GM21737 (cell line): ENCODE measurements at regions not wholly inside any gene's neighbourhood (a gene's known extent, or its start where the extent isn't known, plus 50 kb on each side); places are given as distances from the start of the nearest gene placed in this dataset.

ENCODE experiments used
- ATAC-seq: cut with Tn5 transposase; IDR thresholded peaks from one replicate; pipeline ENCODE4 v1.9.1; 2021; ENCODE audit warnings: mild to moderate bottlenecking, moderate library complexity; ENCODE audit not compliant: unreplicated experiment

DNA sequence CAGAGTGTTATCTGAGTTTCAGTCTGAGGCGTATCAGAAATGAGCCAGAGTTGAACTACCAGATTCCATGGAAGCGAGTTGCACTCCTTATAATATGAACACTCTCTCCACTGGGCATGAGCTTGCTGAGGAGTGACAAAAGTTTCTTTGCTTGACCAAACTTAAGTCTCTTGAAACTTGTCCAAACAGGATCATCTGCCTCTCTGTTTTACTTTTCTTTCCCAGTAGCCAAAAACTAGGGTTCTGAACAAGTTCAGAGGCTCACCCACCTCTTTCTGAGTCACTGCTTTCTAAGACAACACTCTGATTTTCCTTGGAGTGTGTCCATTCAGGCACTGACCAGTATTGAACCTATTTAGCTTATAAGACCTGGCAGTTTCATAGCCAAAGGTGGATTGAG lies 233.2 kb upstream of the TCF4 start:
- no peak for ATAC-seq

- no peak for ATAC-seq
Measured at GRCh38 chr18:55819448-55819847, 231.5 kb upstream of the TCF4 start.

DNA sequence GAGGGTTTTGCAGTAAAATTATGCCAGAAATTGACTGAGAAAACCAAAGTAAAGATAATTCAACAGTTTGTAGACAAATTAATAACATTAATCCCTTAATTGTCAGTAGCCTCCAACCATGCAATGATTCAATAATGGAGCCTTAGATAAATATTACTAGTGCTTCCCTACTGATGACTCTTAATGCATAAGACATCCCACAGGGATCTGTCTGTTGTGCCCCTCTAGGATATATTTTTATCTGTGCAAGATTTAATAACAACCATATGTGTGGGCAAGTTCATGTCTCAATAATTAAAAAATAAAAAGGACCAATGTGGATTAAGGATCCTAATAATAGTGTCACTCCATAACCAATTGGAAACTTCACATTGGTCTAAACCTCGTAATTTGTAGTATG lies 230.3 kb upstream of the TCF4 start:
- no peak for ATAC-seq

- ATAC-seq = no peak
Measured at GRCh38 chr18:55811925-55812324, 223.9 kb upstream of the TCF4 start.

GRCh38 chr18:55805666-55806065 lies 217.7 kb upstream of the TCF4 start:
- no peak for ATAC-seq

DNA sequence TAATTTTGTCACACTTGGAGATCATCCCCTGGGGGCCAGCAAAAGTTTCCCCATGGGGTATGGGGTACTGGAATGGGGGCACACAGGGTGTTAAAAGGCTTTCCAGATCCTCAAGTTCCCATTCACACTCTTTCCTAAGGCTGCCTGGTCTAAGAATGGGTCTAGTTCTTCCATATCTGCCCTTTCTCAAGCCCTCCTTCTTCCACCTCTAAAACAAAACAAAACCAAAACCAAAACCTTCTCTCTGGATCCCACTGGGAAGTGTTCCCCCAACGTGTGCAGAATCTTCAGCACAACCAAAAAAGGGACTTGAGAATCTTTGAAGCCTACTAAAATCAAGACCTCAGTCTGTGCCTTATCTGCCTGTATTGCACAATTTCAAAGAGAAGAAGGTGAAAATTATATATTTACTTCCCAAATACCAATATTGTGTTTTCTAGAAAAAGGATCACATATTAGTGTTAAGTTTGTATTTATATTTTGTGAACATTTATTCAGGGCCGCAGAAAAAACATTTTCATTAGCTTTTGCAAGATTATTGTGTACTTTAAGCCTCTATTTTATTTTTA lies 207.2 kb upstream of the TCF4 start:
- no peak for ATAC-seq

DNA sequence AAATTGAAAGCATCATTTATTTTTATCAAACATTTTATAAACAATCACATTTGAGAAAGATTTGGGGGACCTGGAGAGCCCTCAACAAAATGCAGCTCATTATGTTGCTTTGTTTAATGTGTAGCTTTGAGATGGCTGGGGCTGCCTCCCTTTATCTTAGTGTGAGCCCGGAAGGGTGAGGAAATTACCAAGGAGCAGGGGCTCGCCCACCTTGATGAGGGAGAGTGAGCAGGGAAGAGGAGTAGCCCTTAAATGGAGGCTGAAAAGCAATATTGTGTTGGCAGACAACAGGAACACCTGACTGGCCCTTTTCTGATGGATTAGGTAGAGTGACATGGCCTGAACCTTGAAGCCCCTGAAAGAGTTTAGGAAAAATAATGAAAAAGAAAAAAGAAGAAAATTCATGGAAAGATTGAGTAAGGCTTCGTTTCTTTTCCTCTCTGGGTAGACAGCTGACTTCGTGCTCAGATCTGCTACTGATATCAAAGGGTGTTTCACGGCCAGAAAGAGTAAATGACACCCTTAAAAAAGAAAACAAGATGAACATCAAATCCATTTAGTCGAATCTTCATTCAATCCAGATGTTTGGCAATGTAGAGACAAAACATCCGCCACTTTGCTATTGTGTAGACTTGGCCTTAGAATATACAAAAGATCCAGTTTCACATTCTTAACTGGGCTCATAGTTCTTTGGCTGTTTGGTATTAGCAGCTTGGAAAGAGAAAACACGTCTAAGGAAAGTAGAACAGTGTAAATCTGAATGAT lies 206.5 kb upstream of the TCF4 start:
- ATAC-seq = no peak

DNA sequence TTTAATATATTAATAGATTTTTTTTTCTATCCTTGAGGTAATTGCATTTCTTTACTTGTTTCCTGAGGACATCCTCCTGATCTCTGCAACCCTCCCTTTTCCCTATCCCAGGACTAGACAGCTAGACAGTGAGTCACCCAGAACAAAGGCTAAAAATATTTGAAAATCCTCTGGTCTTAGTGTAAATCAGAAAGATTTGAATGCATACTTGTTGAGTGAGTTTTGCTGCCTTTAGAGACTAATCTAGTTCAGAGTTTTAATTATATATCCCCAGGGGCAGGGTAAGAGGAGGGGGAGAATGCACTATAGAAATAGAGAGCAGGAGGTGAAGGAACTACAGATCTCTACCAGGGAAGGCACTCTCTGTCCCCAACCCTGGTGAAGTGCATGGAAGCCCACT lies 202.3 kb upstream of the TCF4 start:
- ATAC-seq = no peak

DNA sequence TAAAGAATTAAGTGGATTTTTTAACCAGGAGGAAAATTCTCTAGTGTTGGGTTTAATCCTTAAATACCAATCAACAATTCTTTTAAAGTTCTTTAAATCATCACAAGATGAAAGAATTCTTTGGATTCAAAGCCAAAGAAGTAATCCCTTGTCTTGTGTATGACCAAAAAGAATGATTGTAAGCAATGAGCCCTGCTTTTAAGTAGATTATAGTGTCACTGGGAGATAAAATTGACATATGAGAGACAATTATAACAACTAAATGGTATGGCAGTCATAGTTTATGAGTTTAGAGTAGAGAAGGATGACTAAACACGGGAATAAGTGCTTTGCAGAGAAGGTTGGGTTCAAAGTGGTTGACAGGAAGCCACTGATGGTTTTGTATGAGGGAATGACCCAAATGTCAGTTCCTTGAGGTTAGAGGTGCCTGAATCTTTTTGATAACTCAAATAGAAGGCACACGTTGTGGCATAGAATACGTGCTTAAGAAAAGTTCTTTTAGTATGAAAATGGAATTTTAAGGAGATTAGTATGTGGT lies 199.6 kb upstream of the TCF4 start:
- no peak for ATAC-seq

- no peak for ATAC-seq
Measured at GRCh38 chr18:55786651-55787272, 198.8 kb upstream of the TCF4 start.

- no peak for ATAC-seq
Measured at GRCh38 chr18:55783921-55784320, 195.9 kb upstream of the TCF4 start.

DNA sequence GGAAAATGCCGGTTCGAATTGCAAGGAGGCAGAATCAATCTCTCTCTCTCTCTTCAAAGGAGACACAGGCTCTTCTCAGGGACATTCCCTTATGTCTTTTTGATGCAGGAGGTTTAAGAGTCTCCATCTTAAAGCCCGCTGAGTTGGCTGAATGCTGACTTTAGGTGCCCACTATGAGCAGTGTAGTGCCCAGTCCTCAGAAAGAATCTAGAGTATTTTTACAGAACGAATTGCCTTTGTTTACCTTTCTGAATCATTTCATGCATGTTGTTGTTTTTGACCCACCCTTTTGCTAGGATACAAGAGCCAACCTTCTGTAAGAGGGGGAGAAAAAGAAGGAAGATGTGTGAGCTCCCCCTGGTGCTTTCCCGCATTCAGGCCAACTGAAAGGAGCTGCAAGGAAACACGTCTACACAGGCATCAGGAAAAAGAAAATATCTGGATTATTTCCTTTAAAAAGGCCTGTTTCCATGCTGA lies 193.5 kb upstream of the TCF4 start:
- no peak for ATAC-seq

GRCh38 chr18:55780586-55781071 lies 192.6 kb upstream of the TCF4 start:
- ATAC-seq = no peak

DNA sequence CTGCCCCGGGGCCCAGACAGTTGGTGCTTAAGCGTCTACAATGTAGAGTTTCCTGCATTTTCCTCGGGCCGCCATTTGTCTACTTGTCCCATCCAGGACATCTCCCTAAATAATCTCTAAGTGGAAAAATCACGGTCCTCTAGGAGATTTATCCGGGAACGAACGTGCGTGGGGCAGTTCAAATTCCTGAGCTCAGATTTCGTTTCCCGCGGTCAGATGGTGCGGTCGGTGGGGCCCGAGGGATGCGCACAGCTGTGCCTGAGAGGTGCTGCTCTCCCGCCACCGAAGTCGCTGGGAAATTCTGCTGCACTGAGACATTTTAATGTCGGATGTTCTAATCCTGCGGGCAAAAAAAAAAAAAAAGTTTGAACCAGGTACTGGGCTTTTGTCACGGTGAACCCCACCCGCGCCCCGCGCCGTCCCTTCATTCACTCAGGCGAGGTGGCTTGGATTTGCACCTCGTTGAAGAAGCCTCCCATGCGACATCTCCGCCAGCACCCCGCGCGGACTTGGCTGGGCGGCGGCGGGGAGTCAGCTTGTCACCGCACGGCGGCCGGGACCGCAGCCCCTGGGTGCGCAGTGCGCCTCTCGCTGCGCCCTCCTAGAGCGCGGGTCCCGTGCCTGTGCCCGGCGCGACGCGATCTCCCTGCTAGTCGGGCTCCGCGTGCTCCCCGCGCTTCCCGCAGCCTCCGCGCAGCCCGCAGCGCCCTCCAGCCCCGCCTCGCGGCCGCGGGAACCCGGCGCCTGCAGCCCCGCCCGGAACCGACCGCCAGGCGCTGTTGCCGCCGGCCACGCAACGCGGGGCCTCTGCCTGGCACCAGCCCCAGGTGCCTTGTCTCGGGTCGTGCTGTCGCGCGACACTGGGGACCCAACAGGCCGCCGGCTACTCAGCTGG lies 191.9 kb upstream of the TCF4 start:
- no peak for ATAC-seq

DNA sequence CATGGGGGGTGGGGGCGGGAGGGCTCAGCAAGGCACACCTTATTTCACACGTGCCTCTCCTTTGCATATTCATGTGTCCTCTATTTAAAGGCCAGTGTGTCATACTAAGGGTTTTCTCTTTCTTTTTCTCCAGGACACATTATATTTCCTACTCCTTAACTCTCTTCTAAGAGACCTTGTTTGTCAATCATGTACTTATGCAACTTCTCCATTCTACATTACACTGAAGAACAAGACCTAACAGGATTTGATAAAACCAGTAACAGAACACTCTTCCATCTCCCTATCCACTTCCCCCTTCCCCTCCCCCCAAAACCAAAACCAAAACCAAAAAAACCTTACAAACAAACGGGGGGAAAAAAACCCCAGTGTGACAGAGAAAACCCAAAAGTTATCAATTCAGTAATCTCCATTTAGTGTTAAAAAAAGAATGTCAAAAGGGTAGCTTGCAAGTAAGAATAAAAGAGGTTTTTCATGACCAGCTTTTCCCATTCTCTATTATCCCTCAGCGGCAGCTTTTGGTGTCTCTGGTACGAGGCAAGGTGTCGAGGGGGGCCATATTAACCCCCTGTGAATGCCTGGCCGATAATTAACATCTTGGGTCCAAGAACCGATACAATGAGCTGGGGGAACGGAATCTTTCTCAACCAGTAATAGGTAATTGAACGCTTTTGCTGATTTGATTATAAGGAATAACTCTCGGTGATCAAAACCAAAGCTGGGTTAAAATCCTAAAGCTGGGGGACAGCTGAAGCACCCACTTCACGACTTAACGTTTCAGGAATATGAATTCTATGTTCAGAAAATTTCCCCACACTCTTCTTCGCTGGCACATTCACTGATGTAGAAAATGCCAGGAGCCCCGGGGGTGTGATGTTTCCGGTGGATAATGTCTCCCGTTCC lies 191.0 kb upstream of the TCF4 start:
- ATAC-seq = no peak

DNA sequence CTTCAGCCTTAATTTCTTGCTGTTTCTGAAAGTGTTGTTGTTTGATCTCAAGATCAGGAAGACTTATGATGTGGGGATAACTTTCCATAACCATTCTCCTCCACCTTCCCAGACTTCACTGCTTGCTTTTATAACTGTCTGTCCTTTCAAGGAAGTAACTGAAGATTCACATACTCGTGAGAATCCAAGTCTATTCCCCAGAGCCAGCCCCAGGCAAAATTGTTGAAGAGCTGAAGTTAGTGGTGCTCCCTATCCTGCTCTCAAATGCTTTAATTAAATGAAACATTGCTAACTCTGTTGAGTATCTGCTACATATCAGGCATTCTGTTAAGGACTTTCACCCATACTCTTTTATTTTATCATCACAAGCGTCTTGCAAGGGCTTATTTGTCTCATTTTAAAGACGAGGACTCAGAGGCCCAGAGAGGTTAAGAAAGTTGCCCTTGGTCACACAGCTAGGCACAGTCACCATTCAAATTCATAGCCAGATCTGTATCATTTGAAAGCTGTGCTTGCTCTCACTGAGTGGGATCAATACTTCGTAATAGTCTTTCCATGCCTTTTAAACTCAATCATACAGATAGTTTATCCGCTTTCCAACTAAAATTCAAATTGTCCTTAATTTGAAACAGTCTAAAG lies 189.8 kb upstream of the TCF4 start:
- ATAC-seq = no peak

GRCh38 chr18:55775972-55776371 lies 188.0 kb upstream of the TCF4 start:
- ATAC-seq = no peak

- ATAC-seq = no peak
Measured at GRCh38 chr18:55774505-55774904, 186.5 kb upstream of the TCF4 start.

DNA sequence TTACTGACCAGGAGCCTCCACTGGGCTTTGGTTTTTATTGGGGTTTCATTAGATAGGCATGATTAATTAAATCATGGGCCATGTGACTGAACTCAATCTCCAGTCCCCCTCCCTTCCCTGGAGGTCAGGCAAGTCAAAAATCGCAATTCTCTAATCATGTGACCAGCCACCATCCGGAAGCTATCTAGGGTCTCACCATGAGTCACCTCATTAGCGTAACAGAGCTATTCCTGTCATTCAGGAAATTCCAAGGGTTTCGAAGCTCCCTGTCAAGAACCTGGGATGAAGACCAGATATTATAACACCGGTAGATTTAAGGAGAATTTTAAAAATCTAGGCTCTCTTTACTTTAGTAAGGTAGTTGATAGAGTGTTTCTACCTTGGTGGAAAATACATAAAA lies 180.3 kb upstream of the TCF4 start:
- ATAC-seq = no peak
